A549 (cell line): ENCODE measurements at regions not wholly inside any gene's neighbourhood (a gene's known extent, or its start where the extent isn't known, plus 50 kb on each side); places are given as distances from the start of the nearest gene placed in this dataset.

Experiments
- ATAC-seq, 2 experiments: fragments of 200-7000 bp in 1 of 2; fragments of >200 bp in 1 of 2; cut with Nextera tagmentation in 1 of 2; cut with Tn5 transposase in 1 of 2; 3 replicates each; pipeline versions ENCODE4 v1.8.0 to v1.9.1; 2018 to 2020; ENCODE audit warnings: mild to moderate bottlenecking in 1 of 2, moderate library complexity in 1 of 2
- CTCF ChIA-PET: fragments of 300-600 bp; sonication (Branson Sonifier 250); formaldehyde crosslinking; extraction: SDS; loops from one replicate; lab custom pipeline; 2021; ENCODE audit warnings: antibody characterized with exemption, inconsistent platforms; lab: Yijun Ruan, JAX
- POLR2A ChIA-PET: fragments of 350-600 bp; formaldehyde crosslinking; extraction: SDS; loops from one replicate; lab custom pipeline; 2021; ENCODE audit warnings: antibody characterized with exemption, inconsistent platforms; lab: Yijun Ruan, JAX
- DNase-seq, 2 experiments: peaks; one replicate each; pipeline versions ENCODE4 v3.0.0 to v3.0.0-alpha.2; 2011 to 2016; ENCODE audit warnings: low read depth in 1 of 2, low spot score in 1 of 2
- FAIRE-seq: peaks from 2 replicates; lab custom pipeline; 2011; peaks lifted over from hg19 to GRCh38; lab: Jason Lieb, UNC
- H3K27ac ChIP-seq, 2 experiments: fragments of >200 bp; sonication (Bioruptor Twin); formaldehyde crosslinking; 3 replicates each; pipeline ENCODE4 v1.5.1; 2016 to 2017
- H3K4me1 ChIP-seq: fragments of >200 bp; sonication (Bioruptor Twin); formaldehyde crosslinking; 3 replicates; pipeline ENCODE4 v1.6.1; 2016
- H3K4me2 ChIP-seq: fragments of >200 bp; sonication (Bioruptor Twin); formaldehyde crosslinking; 3 replicates; pipeline ENCODE4 v1.6.1; 2016
- H3K4me3 ChIP-seq: fragments of >200 bp; sonication (Bioruptor Twin); formaldehyde crosslinking; 3 replicates; pipeline ENCODE4 v1.5.1; 2016
- H3K9me3 ChIP-seq: fragments of >200 bp; sonication (Bioruptor Twin); formaldehyde crosslinking; 3 replicates; pipeline ENCODE4 v1.6.1; 2016
- BHLHE40 ChIP-seq: IDR thresholded peaks from 2 replicates; pipeline ENCODE4 v1.6.1; 2012; ENCODE audit warnings: low read depth, low read length, inconsistent platforms
- CBX2 ChIP-seq: fragments of 200-600 bp; sonication (generic); IDR thresholded peaks from 2 replicates; pipeline ENCODE4 v1.6.1; 2016; ENCODE audit warnings: low read depth, mild to moderate bottlenecking, borderline replicate concordance
- CHD2 ChIP-seq: fragments of 150-350 bp; IDR thresholded peaks from 2 replicates; pipeline ENCODE4 v1.6.1; 2014; ENCODE audit warnings: low read length; ENCODE audit not compliant: partially characterized antibody
- CHD4 ChIP-seq: fragments of 200-600 bp; sonication (generic); IDR thresholded peaks from 2 replicates; pipeline ENCODE4 v1.6.1; 2016; ENCODE audit warnings: antibody characterized with exemption, mild to moderate bottlenecking, borderline replicate concordance
- EHF ChIP-seq: fragments of 250-450 bp; sonication (Bioruptor Pico); IDR thresholded peaks from 2 replicates; pipeline ENCODE4 v1.5.0; 2020; ENCODE audit warnings: mild to moderate bottlenecking
- ELK1 ChIP-seq: fragments of 150-350 bp; IDR thresholded peaks from 2 replicates; pipeline ENCODE4 v1.6.1; 2014; ENCODE audit warnings: low read depth, mild to moderate bottlenecking, low read length
- FOSB ChIP-seq: fragments of 250-450 bp; sonication (Bioruptor Pico); IDR thresholded peaks from 2 replicates; pipeline ENCODE4 v1.5.0; 2020; ENCODE audit warnings: mild to moderate bottlenecking, moderate library complexity
- FOSL2 ChIP-seq, 2 experiments: fragments of 450-650 bp in 1 of 2; fragments of >200 bp in 1 of 2; sonication (Bioruptor Twin) in 1 of 2; formaldehyde crosslinking; IDR thresholded peaks; 2 replicates each; pipeline versions ENCODE4 v1.5.0 to v1.6.1; 2016 to 2020; ENCODE audit warnings: mild to moderate bottlenecking in 1 of 2, moderate library complexity in 1 of 2
- GATA3 ChIP-seq: IDR thresholded peaks from 2 replicates; pipeline ENCODE4 v1.6.1; 2012; ENCODE audit warnings: borderline replicate concordance
- HES2 ChIP-seq: fragments of >200 bp; sonication (Bioruptor Twin); formaldehyde crosslinking; IDR thresholded peaks from 2 replicates; pipeline ENCODE4 v1.6.1; 2016
- HEYL ChIP-seq: fragments of 250-450 bp; sonication (Bioruptor Pico); IDR thresholded peaks from 2 replicates; pipeline ENCODE4 v1.8.0; 2021; ENCODE audit warnings: mild to moderate bottlenecking, moderate library complexity
- HMGXB4 ChIP-seq: fragments of 250-450 bp; sonication (Bioruptor Pico); IDR thresholded peaks from 2 replicates; pipeline ENCODE4 v1.5.0; 2021; ENCODE audit warnings: mild to moderate bottlenecking, moderate library complexity, borderline replicate concordance
- JUN ChIP-seq, 2 experiments: fragments of >200 bp; sonication (Bioruptor Twin); formaldehyde crosslinking; IDR thresholded peaks; 2 replicates in 1 of 2; 3 replicates in 1 of 2; pipeline ENCODE4 v1.6.1; 2016 to 2017
- JUNB ChIP-seq: fragments of >200 bp; sonication (Bioruptor Twin); formaldehyde crosslinking; IDR thresholded peaks from 2 replicates; pipeline ENCODE4 v1.6.1; 2016
- KDM1A ChIP-seq: fragments of 200-600 bp; sonication (generic); IDR thresholded peaks from 2 replicates; pipeline ENCODE4 v1.6.1; 2016; ENCODE audit warnings: low read depth, mild to moderate bottlenecking
- MAFK ChIP-seq: fragments of 450-650 bp; IDR thresholded peaks from 2 replicates; pipeline ENCODE4 v1.6.1; 2014; ENCODE audit not compliant: partially characterized antibody
- MAX ChIP-seq: IDR thresholded peaks from 2 replicates; pipeline ENCODE4 v1.6.1; 2012
- MAZ ChIP-seq: fragments of 150-350 bp; IDR thresholded peaks from 2 replicates; pipeline ENCODE4 v1.6.1; 2014; ENCODE audit warnings: antibody characterized with exemption, low read depth, low read length, borderline replicate concordance
- MYC ChIP-seq: IDR thresholded peaks from 2 replicates; pipeline ENCODE4 v1.6.1; 2012; ENCODE audit warnings: mild to moderate bottlenecking, inconsistent platforms, low read length, improper control_type of control experiment, borderline replicate concordance
- NFE2L2 ChIP-seq: fragments of 150-350 bp; conservative IDR thresholded peaks from 2 replicates; pipeline ENCODE4 v1.6.1; 2014; ENCODE audit warnings: low read length
- NPAS2 ChIP-seq: fragments of 250-450 bp; sonication (Bioruptor Pico); IDR thresholded peaks from 2 replicates; pipeline ENCODE4 v1.8.0; 2022; ENCODE audit warnings: mild to moderate bottlenecking, moderate library complexity, borderline replicate concordance
- PBX3 ChIP-seq: IDR thresholded peaks from 2 replicates; pipeline ENCODE4 v1.6.1; 2012
- POLR2A ChIP-seq: IDR thresholded peaks from 2 replicates; pipeline ENCODE4 v1.6.1; 2012; ENCODE audit warnings: mild to moderate bottlenecking, low read length
- POLR2AphosphoS2 ChIP-seq: conservative IDR thresholded peaks from 2 replicates; pipeline ENCODE4 v1.6.1; 2012; ENCODE audit warnings: low read length, improper control_type of control experiment, inconsistent platforms
- RCOR1 ChIP-seq: fragments of 150-350 bp; IDR thresholded peaks from 2 replicates; pipeline ENCODE4 v1.6.1; 2014; ENCODE audit warnings: antibody characterized with exemption, low read length, low read depth
- RNF2 ChIP-seq: fragments of 200-600 bp; sonication (generic); IDR thresholded peaks from 2 replicates; pipeline ENCODE4 v1.6.1; 2016; ENCODE audit warnings: low read depth, mild to moderate bottlenecking, antibody characterized with exemption, moderate library complexity, borderline replicate concordance
- ZC3H11A ChIP-seq: fragments of 450-650 bp; IDR thresholded peaks from 2 replicates; pipeline ENCODE4 v1.6.1; 2014; ENCODE audit warnings: antibody characterized with exemption, mild to moderate bottlenecking
- ZFP36 ChIP-seq: fragments of 450-650 bp; IDR thresholded peaks from 2 replicates; pipeline ENCODE4 v1.6.1; 2014; ENCODE audit warnings: borderline replicate concordance; ENCODE audit not compliant: partially characterized antibody
- ZNF302 ChIP-seq: fragments of 250-450 bp; sonication (Bioruptor Pico); IDR thresholded peaks from 2 replicates; pipeline ENCODE4 v1.9.0; 2021; ENCODE audit warnings: inconsistent platforms, mild to moderate bottlenecking, moderate library complexity
- ZSCAN20 ChIP-seq: fragments of 250-450 bp; sonication (Bioruptor Pico); IDR thresholded peaks from 2 replicates; pipeline ENCODE4 v1.8.0; 2022; ENCODE audit warnings: mild to moderate bottlenecking, moderate library complexity
- WGBS: methylation state at CpG from one replicate; pipeline ENCODE4 v1.1.6; 2017; ENCODE audit errors: missing lambda C conversion rate; 5-methylcytosine and 5-hydroxymethylcytosine counted together

- no peak for TF ChIP-seq HEYL
These were observed 273.3 kb upstream of the TGFBR2 start (continued) for GRCh38 chr3:30333143-30333542.

- TF ChIP-seq ZSCAN20 (CRISPR knock-in tag) (no peak), NFE2L2 (no peak), MAZ (no peak), ELK1 (no peak), POLR2AphosphoS2 (no peak), MYC (no peak), CHD2 (no peak), MAX (no peak), RCOR1 (no peak), PBX3 (no peak), RNF2 (no peak), ZNF302 (CRISPR knock-in tag) (no peak), HEYL (no peak), GATA3 (no peak), BHLHE40 (no peak), CHD4 (no peak), ZC3H11A (no peak), CBX2 (no peak), KDM1A (no peak)
- Histone ChIP-seq H3K9me3 (no peaks in the 10 kb centered on the region), H3K4me3 (no peak overlapping the region), H3K4me1 (peaks cover 28% of the 10 kb centered on the region), H3K4me2 (no peak overlapping the region), H3K27ac (no peak overlapping the region; a peak in 1 of 6 replicates)
- DNase-seq: no peak
- CTCF ChIA-PET: interaction anchor here (1.6 kb wide), 1 partner anchor 10 kb away, joined by 5 read pairs; no protein-coding TSS in a partner anchor
- FAIRE-seq: no peak
- ATAC-seq: no peak
- POLR2A ChIA-PET: no interaction called here
- WGBS: 98% methylated on average over 1 of the region's 1 CpG
These were observed 272.5 kb upstream of the TGFBR2 start for GRCh38 chr3:30333903-30334302.

GRCh38 chr3:30340500-30340899 is 265.9 kb upstream of the TGFBR2 start:
- Histone ChIP-seq H3K9me3 (no peaks in the 10 kb centered on the region), H3K27ac (peak overlapping the region; percentile 52 to 74; a peak in 5 of 6 replicates), H3K4me3 (no peak overlapping the region), H3K4me1 (peaks cover 40% of the 10 kb centered on the region), H3K4me2 (no peak overlapping the region)
- POLR2A ChIA-PET: no interaction called here
- CTCF ChIA-PET: interaction anchor here (1.2 kb wide), 1 partner anchor 47 kb away, joined by 3 read pairs; no protein-coding TSS in a partner anchor
- ATAC-seq (no peak), DNase-seq (no peak), FAIRE-seq (no peak)
- no peak for TF ChIP-seq MYC
- peak; percentile 21 for TF ChIP-seq MAFK
- WGBS: 45% methylated on average over 2 of the region's 2 CpGs

- no peak for DNase-seq
- H3K27ac ChIP-seq: peak overlapping the region; percentile 81 to 84; a peak in 5 of 6 replicates
- H3K9me3 ChIP-seq: no peaks in the 10 kb centered on the region
- TF ChIP-seq FOSB (CRISPR knock-in tag) (no peak), FOSL2 (IDR thresholded peaks at IDR 0.05) (no peak), FOSL2 (CRISPR knock-in tag; IDR thresholded peaks at IDR 0.05) (no peak), HEYL (no peak), ZSCAN20 (CRISPR knock-in tag) (no peak), POLR2AphosphoS2 (no peak), HES2 (no peak), POLR2A (no peak), ZFP36 (no peak), MYC (no peak), JUNB (no peak), NPAS2 (no peak), EHF (CRISPR knock-in tag) (no peak), GATA3 (no peak), HMGXB4 (CRISPR knock-in tag) (no peak), JUN (IDR thresholded peaks at IDR 0.05) (no peak)
- peaks cover 46% of the 10 kb centered on the region for H3K4me1 ChIP-seq
- 60% methylated on average over 2 of the region's 2 CpGs for WGBS
- ATAC-seq: no peak
- ChIA-PET CTCF (interaction anchor here (0.7 to 1.2 kb wide), 2 partner anchors 47 to 181 kb away, joined by 3 read pairs; no protein-coding TSS in a partner anchor), POLR2A (no interaction called here)
- H3K4me3 ChIP-seq: no peak overlapping the region
- no peak for FAIRE-seq
- no peak overlapping the region for H3K4me2 ChIP-seq
These were observed 265.3 kb upstream of the TGFBR2 start for GRCh38 chr3:30341079-30341478.
